GM19239 (cell line): ENCODE measurements at regions not wholly inside any gene's neighbourhood (a gene's known extent, or its start where the extent isn't known, plus 50 kb on each side); places are given as distances from the start of the nearest gene placed in this dataset.
"Not testable (repeated sequence)": the region's sequence is repeated elsewhere in the genome, so short reads cannot be mapped to it uniquely, and the experiment has no call there.

Experiments
- DNase-seq: peaks from one replicate; pipeline ENCODE4 v3.0.0; 2011; ENCODE audit warnings: low spot score; ENCODE audit not compliant: insufficient read length
- FAIRE-seq: peaks from 2 replicates; lab custom pipeline; 2011; peaks lifted over from hg19 to GRCh38; lab: Jason Lieb, UNC

- no peak for DNase-seq
- FAIRE-seq = no peak
Observed at GRCh38 chr3:78066287-78066686, 1026.4 kb downstream of the ROBO2 start.

- FAIRE-seq (no peak), DNase-seq (no peak)
Observed at GRCh38 chr3:78070188-78070587, 1030.3 kb downstream of the ROBO2 start.

- no peak for FAIRE-seq
- no peak for DNase-seq
Observed at GRCh38 chr3:78076379-78076778, 1036.5 kb downstream of the ROBO2 start.

- FAIRE-seq = no peak
- no peak for DNase-seq
Observed at GRCh38 chr3:78077178-78077577, 1037.3 kb downstream of the ROBO2 start.

GRCh38 chr3:78077842-78078241 is 1037.9 kb downstream of the ROBO2 start:
- FAIRE-seq (no peak), DNase-seq (no peak)

- no peak for DNase-seq
- no peak for FAIRE-seq
Observed at GRCh38 chr3:78079514-78079913, 1039.6 kb downstream of the ROBO2 start.

- no peak for FAIRE-seq
- DNase-seq = no peak
Observed at GRCh38 chr3:78086150-78086549, 1046.3 kb downstream of the ROBO2 start.

GRCh38 chr3:78087134-78087533 is 1047.2 kb downstream of the ROBO2 start:
- DNase-seq (no peak), FAIRE-seq (no peak)

- FAIRE-seq = no peak
Observed at GRCh38 chr3:78088006-78088405, 1048.1 kb downstream of the ROBO2 start.

GRCh38 chr3:78090382-78090781 is 1050.5 kb downstream of the ROBO2 start:
- DNase-seq (no peak), FAIRE-seq (no peak)

More at GRCh38 chr3:78088006-78088405, 1048.1 kb downstream of the ROBO2 start:
- no peak for DNase-seq

GRCh38 chr3:78091478-78092119 is 1051.7 kb downstream of the ROBO2 start:
- no peak for FAIRE-seq

GRCh38 chr3:78092574-78092973 is 1052.7 kb downstream of the ROBO2 start:
- FAIRE-seq, DNase-seq: not testable (repeated sequence)

More at GRCh38 chr3:78091478-78092119, 1051.7 kb downstream of the ROBO2 start:
- no peak for DNase-seq

- no peak for FAIRE-seq
- no peak for DNase-seq
Observed at GRCh38 chr3:78096488-78097255, 1056.8 kb downstream of the ROBO2 start.

- FAIRE-seq = no peak
- DNase-seq = no peak
Observed at GRCh38 chr3:78098367-78098766, 1058.5 kb downstream of the ROBO2 start.

- no peak for FAIRE-seq
- DNase-seq = no peak
Observed at GRCh38 chr3:78101384-78101783, 1061.5 kb downstream of the ROBO2 start.

- not testable (repeated sequence) for FAIRE-seq, DNase-seq
Observed at GRCh38 chr3:78108269-78108961, 1068.5 kb downstream of the ROBO2 start.

GRCh38 chr3:78112291-78113010 is 1072.6 kb downstream of the ROBO2 start:
- FAIRE-seq (no peak), DNase-seq (no peak)

GRCh38 chr3:78115983-78116382 is 1076.1 kb downstream of the ROBO2 start:
- no peak for FAIRE-seq
- no peak for DNase-seq

- FAIRE-seq (no peak), DNase-seq (no peak)
Observed at GRCh38 chr3:78116874-78117273, 1077.0 kb downstream of the ROBO2 start.

GRCh38 chr3:78123058-78123457 is 1083.2 kb downstream of the ROBO2 start:
- DNase-seq = no peak
- FAIRE-seq = no peak
